Upper lobe of left lung (tissue), 4 donors: ENCODE measurements at regions not wholly inside any gene's neighbourhood (a gene's known extent, or its start where the extent isn't known, plus 50 kb on each side); places are given as distances from the start of the nearest gene placed in this dataset.

ENCODE experiments used
- CTCF ChIP-seq, 6 experiments: fragments of 450-650 bp in 4 of 6; fragments of 200-600 bp in 2 of 6; sonication (generic) in 2 of 6; IDR thresholded peaks; one replicate each; pipeline ENCODE4 v1.5.1; 2016 to 2019; ENCODE audit warnings: antibody characterized with exemption in 6 of 6
- POLR2A ChIP-seq, 4 donors: fragments of 450-650 bp; IDR thresholded peaks; one replicate each; pipeline ENCODE4 v1.5.1; 2016 to 2017; ENCODE audit warnings: antibody characterized with exemption in 4 of 4, mild to moderate bottlenecking in 2 of 4
- POLR2AphosphoS5 ChIP-seq, 2 donors: sonication (generic); formaldehyde crosslinking; IDR thresholded peaks; one replicate each; pipeline ENCODE4 v1.5.1; 2017; ENCODE audit warnings: antibody characterized with exemption in 2 of 2

GRCh38 chr3:117488983-117489382 lies 779.4 kb downstream of the TUSC7 start:
- TF ChIP-seq CTCF (IDR thresholded peaks at IDR 0.05) = no peak
- no peak for TF ChIP-seq POLR2A (IDR thresholded peaks at IDR 0.05)
- no peak for TF ChIP-seq POLR2AphosphoS5 (IDR thresholded peaks at IDR 0.05)
